ENCODE measurements at regions not wholly inside any gene's neighbourhood (a gene's known extent, or its start where the extent isn't known, plus 50 kb on each side); places are given as distances from the start of the nearest gene placed in this dataset.

- TF ChIP-seq CTCF (IDR thresholded peaks at IDR 0.05) (no peak), EZH2phosphoT487 (IDR thresholded peaks at IDR 0.05) (no peak), EZH2 (IDR thresholded peaks at IDR 0.05) (no peak)
Measured at GRCh38 chr6:98358173-98358572, 476.2 kb upstream of the POU3F2 start.

Data from neural progenitor cell (in vitro differentiated cells).